HepG2 (cell line): ENCODE measurements at regions not wholly inside any gene's neighbourhood (a gene's known extent, or its start where the extent isn't known, plus 50 kb on each side); places are given as distances from the start of the nearest gene placed in this dataset.
"Not testable (repeated sequence)": the region's sequence is repeated elsewhere in the genome, so short reads cannot be mapped to it uniquely, and the experiment has no call there.

Experiments used
- EP300 ChIP-seq, 3 experiments: sonication (generic) in 1 of 3; formaldehyde crosslinking in 1 of 3; IDR thresholded peaks; 2 replicates each; pipeline versions ENCODE4 v1.5.1 to v1.6.1; 2011 to 2020; ENCODE audit warnings: low read depth in 2 of 3, low read length in 2 of 3, borderline replicate concordance in 1 of 3, improper control_type of control experiment in 1 of 3, mild to moderate bottlenecking in 1 of 3, missing genetic modification reagents in 1 of 3, moderate library complexity in 1 of 3
- FOXM1 ChIP-seq: sonication (generic); formaldehyde crosslinking; IDR thresholded peaks from 2 replicates; pipeline ENCODE4 v1.5.0; 2020; ENCODE audit warnings: missing genetic modification reagents
- NFYB ChIP-seq: sonication (generic); formaldehyde crosslinking; IDR thresholded peaks from 2 replicates; pipeline ENCODE4 v1.4.0; 2020; ENCODE audit warnings: missing genetic modification reagents
- TBP ChIP-seq: sonication (generic); formaldehyde crosslinking; IDR thresholded peaks from 2 replicates; pipeline ENCODE4 v1.5.0; 2020; ENCODE audit warnings: missing genetic modification reagents
- TF ChIP-seq, protein P1 (sequence below): sonication (generic); formaldehyde crosslinking; IDR thresholded peaks from 2 replicates; pipeline ENCODE4 v1.4.0; 2020; ENCODE audit warnings: missing genetic modification reagents
- TF ChIP-seq, protein P2 (sequence below): sonication (generic); formaldehyde crosslinking; conservative IDR thresholded peaks from 2 replicates; pipeline ENCODE4 v1.4.0; 2020; ENCODE audit warnings: missing genetic modification reagents

DNA sequence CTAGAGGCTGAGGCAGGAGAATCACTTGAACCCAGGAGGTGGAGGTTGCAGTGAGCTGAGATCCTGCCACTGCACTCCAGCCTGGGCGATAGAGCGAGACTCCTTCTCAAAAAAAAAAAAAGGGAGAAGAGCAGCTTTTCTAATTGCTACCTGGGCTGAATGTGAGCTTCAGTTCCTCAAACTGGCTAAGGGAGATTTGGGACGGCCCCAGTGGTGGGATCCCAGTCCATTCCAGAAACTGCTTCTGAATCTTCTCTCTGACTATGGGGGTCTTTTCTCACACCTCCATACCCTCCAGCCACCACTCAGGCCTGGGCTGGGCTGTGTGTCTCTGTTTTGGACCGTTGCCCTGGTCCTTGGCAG is 63.2 kb upstream of the CCDC167 start:
- TF ChIP-seq, protein P1, sequence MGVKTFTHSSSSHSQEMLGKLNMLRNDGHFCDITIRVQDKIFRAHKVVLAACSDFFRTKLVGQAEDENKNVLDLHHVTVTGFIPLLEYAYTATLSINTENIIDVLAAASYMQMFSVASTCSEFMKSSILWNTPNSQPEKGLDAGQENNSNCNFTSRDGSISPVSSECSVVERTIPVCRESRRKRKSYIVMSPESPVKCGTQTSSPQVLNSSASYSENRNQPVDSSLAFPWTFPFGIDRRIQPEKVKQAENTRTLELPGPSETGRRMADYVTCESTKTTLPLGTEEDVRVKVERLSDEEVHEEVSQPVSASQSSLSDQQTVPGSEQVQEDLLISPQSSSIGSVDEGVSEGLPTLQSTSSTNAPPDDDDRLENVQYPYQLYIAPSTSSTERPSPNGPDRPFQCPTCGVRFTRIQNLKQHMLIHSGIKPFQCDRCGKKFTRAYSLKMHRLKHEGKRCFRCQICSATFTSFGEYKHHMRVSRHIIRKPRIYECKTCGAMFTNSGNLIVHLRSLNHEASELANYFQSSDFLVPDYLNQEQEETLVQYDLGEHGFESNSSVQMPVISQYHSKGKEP (CRISPR knock-in tag): not testable (repeated sequence)
- TF ChIP-seq, protein P2, sequence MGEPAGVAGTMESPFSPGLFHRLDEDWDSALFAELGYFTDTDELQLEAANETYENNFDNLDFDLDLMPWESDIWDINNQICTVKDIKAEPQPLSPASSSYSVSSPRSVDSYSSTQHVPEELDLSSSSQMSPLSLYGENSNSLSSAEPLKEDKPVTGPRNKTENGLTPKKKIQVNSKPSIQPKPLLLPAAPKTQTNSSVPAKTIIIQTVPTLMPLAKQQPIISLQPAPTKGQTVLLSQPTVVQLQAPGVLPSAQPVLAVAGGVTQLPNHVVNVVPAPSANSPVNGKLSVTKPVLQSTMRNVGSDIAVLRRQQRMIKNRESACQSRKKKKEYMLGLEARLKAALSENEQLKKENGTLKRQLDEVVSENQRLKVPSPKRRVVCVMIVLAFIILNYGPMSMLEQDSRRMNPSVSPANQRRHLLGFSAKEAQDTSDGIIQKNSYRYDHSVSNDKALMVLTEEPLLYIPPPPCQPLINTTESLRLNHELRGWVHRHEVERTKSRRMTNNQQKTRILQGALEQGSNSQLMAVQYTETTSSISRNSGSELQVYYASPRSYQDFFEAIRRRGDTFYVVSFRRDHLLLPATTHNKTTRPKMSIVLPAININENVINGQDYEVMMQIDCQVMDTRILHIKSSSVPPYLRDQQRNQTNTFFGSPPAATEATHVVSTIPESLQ (CRISPR knock-in tag): not testable (repeated sequence)
- not testable (repeated sequence) for TF ChIP-seq NFYB (CRISPR knock-in tag); FOXM1 (CRISPR knock-in tag); TBP; EP300 (IDR thresholded peaks at IDR 0.05; ENCODE audit: low read depth in 2 of 2, low read length in 2 of 2); EP300 (CRISPR knock-in tag; IDR thresholded peaks at IDR 0.05; ENCODE audit: borderline replicate concordance)
